H1 (cell line): ENCODE measurements at regions not wholly inside any gene's neighbourhood (a gene's known extent, or its start where the extent isn't known, plus 50 kb on each side); places are given as distances from the start of the nearest gene placed in this dataset.

Experiments used
- CTCF ChIA-PET: fragments of 300-600 bp; sonication (Branson Sonifier 250); formaldehyde crosslinking; loops from one replicate; lab custom pipeline; 2021; ENCODE audit not compliant: partially characterized antibody; lab: Charles Lee
- POLR2A ChIA-PET: fragments of 300-600 bp; sonication (Branson Sonifier 250); formaldehyde crosslinking; loops from one replicate; lab custom pipeline; 2021; ENCODE audit warnings: inconsistent platforms; ENCODE audit not compliant: partially characterized antibody; lab: Charles Lee
- DNase-seq, 2 experiments: peaks; one replicate each; pipeline versions ENCODE4 v3.0.0 to v3.0.0-alpha.2; 2010 to 2022; ENCODE audit warnings: low spot score in 2 of 2, low read depth in 1 of 2, mixed read lengths in 1 of 2
- FAIRE-seq: peaks from 2 replicates; lab custom pipeline; 2011; peaks lifted over from hg19 to GRCh38; lab: Jason Lieb, UNC
- H2AFZ ChIP-seq: 2 replicates; pipeline ENCODE4 v1.8.1; 2012; ENCODE audit warnings: low read length, inconsistent platforms
- H2AK5ac ChIP-seq: 2 replicates; pipeline ENCODE4 v1.6.1; 2013; ENCODE audit warnings: low read depth, low read length
- H2BK120ac ChIP-seq: replicated peaks from 2 replicates; pipeline ENCODE3; 2013; ENCODE audit warnings: low read depth, low read length, inconsistent platforms
- H2BK12ac ChIP-seq: 2 replicates; pipeline ENCODE4 v1.6.1; 2013; ENCODE audit warnings: low read depth, low read length
- H2BK15ac ChIP-seq: 2 replicates; pipeline ENCODE4 v1.6.1; 2013; ENCODE audit warnings: low read length
- H2BK20ac ChIP-seq: 2 replicates; pipeline ENCODE4 v1.6.1; 2013; ENCODE audit warnings: low read length
- H2BK5ac ChIP-seq: 2 replicates; pipeline ENCODE4 v1.6.1; 2013; ENCODE audit warnings: low read depth, low read length
- H3K14ac ChIP-seq: 2 replicates; pipeline ENCODE4 v1.6.1; 2013; ENCODE audit warnings: inconsistent platforms; ENCODE audit not compliant: insufficient read length
- H3K18ac ChIP-seq: 2 replicates; pipeline ENCODE4 v1.6.1; 2013; ENCODE audit warnings: low read length; ENCODE audit errors: extremely low read depth
- H3K23ac ChIP-seq: 2 replicates; pipeline ENCODE4 v1.6.1; 2013; ENCODE audit warnings: inconsistent platforms; ENCODE audit not compliant: insufficient read length
- H3K23me2 ChIP-seq: 2 replicates; pipeline ENCODE4 v1.6.1; 2013; ENCODE audit warnings: low read depth, low read length
- H3K27ac ChIP-seq: 2 replicates; pipeline ENCODE4 v1.6.1; 2011; ENCODE audit warnings: low read depth, low read length, inconsistent platforms
- H3K27me3 ChIP-seq, 4 experiments: replicated peaks in 1 of 4; 1 replicate in 1 of 4; 2 replicates in 3 of 4; pipeline versions ENCODE4 v1.6.1 to v1.8.1; 2011 to 2013; ENCODE audit warnings: low read length in 3 of 4, mild to moderate bottlenecking in 3 of 4, inconsistent platforms in 2 of 4, mixed read lengths in 2 of 4, moderate library complexity in 1 of 4; ENCODE audit not compliant: control insufficient read depth in 3 of 4, insufficient read depth in 3 of 4; ENCODE audit errors: extremely low read depth in 1 of 4
- H3K36me3 ChIP-seq, 4 experiments: 2 replicates each; pipeline versions ENCODE4 v1.6.1 to v1.8.1; 2011 to 2013; ENCODE audit warnings: mild to moderate bottlenecking in 4 of 4, low read length in 3 of 4, moderate library complexity in 2 of 4, control low read depth in 1 of 4, inconsistent platforms in 1 of 4; ENCODE audit not compliant: insufficient read depth in 4 of 4, control insufficient read depth in 2 of 4
- H3K4ac ChIP-seq: replicated peaks from 2 replicates; pipeline ENCODE3; 2013; ENCODE audit warnings: low read length, low read depth, mixed read lengths, inconsistent platforms; ENCODE audit not compliant: insufficient read length
- H3K4me1 ChIP-seq, 4 experiments: replicated peaks in 1 of 4; 1 replicate in 1 of 4; 2 replicates in 3 of 4; pipeline versions ENCODE4 v1.6.1 to v1.8.1; 2011 to 2013; ENCODE audit warnings: low read length in 3 of 4, inconsistent platforms in 2 of 4, mixed read lengths in 1 of 4; ENCODE audit not compliant: insufficient read depth in 4 of 4, control insufficient read depth in 3 of 4
- H3K4me2 ChIP-seq, 2 experiments: 2 replicates each; pipeline versions ENCODE4 v1.6.1 to v1.8.1; 2011 to 2013; ENCODE audit warnings: low read depth in 2 of 2, low read length in 2 of 2, control low read depth in 1 of 2, inconsistent platforms in 1 of 2, mild to moderate bottlenecking in 1 of 2; ENCODE audit not compliant: insufficient read depth in 1 of 2
- H3K4me3 ChIP-seq, 4 experiments: fragments of 200-600, 300-600 bp in 1 of 4; sonication (generic), shearing (Covaris generic), sonication (Bioruptor Twin) in 1 of 4; 2 replicates each; pipeline versions ENCODE4 v1.5.1 to v1.8.1; 2011 to 2016; ENCODE audit warnings: low read length in 4 of 4, low read depth in 3 of 4, control low read depth in 2 of 4, inconsistent platforms in 2 of 4, mild to moderate bottlenecking in 2 of 4, mixed read lengths in 1 of 4, moderate library complexity in 1 of 4; ENCODE audit not compliant: insufficient read depth in 2 of 4; ENCODE audit errors: extremely low read depth in 1 of 4
- H3K56ac ChIP-seq: replicated peaks from 2 replicates; pipeline ENCODE3; 2013; ENCODE audit warnings: low read depth, mild to moderate bottlenecking, mixed read lengths, low read length, inconsistent platforms; ENCODE audit not compliant: insufficient read length
- H3K79me1 ChIP-seq: 2 replicates; pipeline ENCODE4 v1.6.1; 2013; ENCODE audit warnings: low read depth, low read length, control low read depth
- H3K79me2 ChIP-seq, 2 experiments: 2 replicates each; pipeline versions ENCODE4 v1.6.1 to v1.8.1; 2012 to 2013; ENCODE audit warnings: low read length in 2 of 2, mild to moderate bottlenecking in 2 of 2, inconsistent platforms in 1 of 2; ENCODE audit not compliant: insufficient read depth in 2 of 2, control insufficient read depth in 1 of 2
- H3K9ac ChIP-seq, 4 experiments: replicated peaks in 1 of 4; 1 replicate in 1 of 4; 2 replicates in 3 of 4; pipeline versions ENCODE4 v1.6.1 to v1.8.1; 2011 to 2013; ENCODE audit warnings: low read depth in 3 of 4, low read length in 3 of 4, control low read depth in 2 of 4, mild to moderate bottlenecking in 2 of 4, moderate library complexity in 2 of 4, inconsistent platforms in 1 of 4; ENCODE audit errors: extremely low read depth in 1 of 4
- H3K9me3 ChIP-seq, 2 experiments: 2 replicates each; pipeline versions ENCODE4 v1.6.1 to v1.8.1; 2012 to 2013; ENCODE audit warnings: mild to moderate bottlenecking in 2 of 2, moderate library complexity in 2 of 2, control low read depth in 1 of 2, inconsistent platforms in 1 of 2, low read depth in 1 of 2, low read length in 1 of 2, mixed read lengths in 1 of 2; ENCODE audit not compliant: insufficient read depth in 2 of 2
- H4K20me1 ChIP-seq, 2 experiments: replicated peaks in 1 of 2; 2 replicates each; pipeline versions ENCODE3 to v1.8.1; 2011 to 2013; ENCODE audit warnings: inconsistent platforms in 2 of 2, low read length in 2 of 2, mild to moderate bottlenecking in 1 of 2; ENCODE audit not compliant: insufficient read depth in 2 of 2, control insufficient read depth in 1 of 2
- H4K5ac ChIP-seq: 2 replicates; pipeline ENCODE4 v1.6.1; 2013; ENCODE audit warnings: low read length, low read depth, mixed read lengths, inconsistent platforms; ENCODE audit not compliant: insufficient read length
- H4K8ac ChIP-seq: 2 replicates; pipeline ENCODE4 v1.8.0; 2013; ENCODE audit warnings: mild to moderate bottlenecking, moderate library complexity, low read length, inconsistent platforms; ENCODE audit not compliant: insufficient read depth; ENCODE audit errors: extremely low read depth
- H4K91ac ChIP-seq: replicated peaks from 2 replicates; pipeline ENCODE3; 2013; ENCODE audit warnings: low read length, mixed read lengths, inconsistent platforms; ENCODE audit not compliant: insufficient read length
- BRCA1 ChIP-seq: IDR thresholded peaks from 2 replicates; pipeline ENCODE4 v1.6.1; 2012; ENCODE audit warnings: low read depth, low read length, improper control_type of control experiment
- CBX8 ChIP-seq: fragments of 300-800, 300-1000 bp; sonication (generic); IDR thresholded peaks from 2 replicates; pipeline ENCODE4 v1.7.1; 2016; ENCODE audit warnings: low read depth, low read length, borderline replicate concordance
- CREB1 ChIP-seq: IDR thresholded peaks from 2 replicates; pipeline ENCODE4 v1.6.1; 2012; ENCODE audit warnings: inconsistent platforms
- CTBP2 ChIP-seq: IDR thresholded peaks from 2 replicates; pipeline ENCODE4 v1.7.0; 2011; ENCODE audit warnings: borderline replicate concordance, mild to moderate bottlenecking, moderate library complexity, mixed read lengths, low read length; ENCODE audit not compliant: insufficient read depth, insufficient read length
- EGR1 ChIP-seq: IDR thresholded peaks from 2 replicates; pipeline ENCODE4 v1.6.1; 2011; ENCODE audit warnings: low read depth, low read length, borderline replicate concordance
- NRF1 ChIP-seq: IDR thresholded peaks from 2 replicates; pipeline ENCODE4 v1.6.1; 2011; ENCODE audit warnings: mild to moderate bottlenecking, low read depth, low read length, improper control_type of control experiment
- PHF8 ChIP-seq: fragments of 200-600 bp; sonication (generic); conservative IDR thresholded peaks from 2 replicates; pipeline ENCODE4 v1.7.1; 2012; ENCODE audit warnings: low read depth, mild to moderate bottlenecking, inconsistent platforms, low read length, moderate library complexity
- POLR2AphosphoS5 ChIP-seq: IDR thresholded peaks from 2 replicates; pipeline ENCODE4 v1.6.1; 2011; ENCODE audit warnings: low read depth, low read length
- RBBP5 ChIP-seq: IDR thresholded peaks from 2 replicates; pipeline ENCODE4 v1.7.1; 2012; ENCODE audit warnings: low read depth, mild to moderate bottlenecking, inconsistent platforms, low read length, moderate library complexity, borderline replicate concordance
- RXRA ChIP-seq: IDR thresholded peaks from 2 replicates; pipeline ENCODE4 v1.6.1; 2011; ENCODE audit warnings: low read depth, mild to moderate bottlenecking, low read length, moderate library complexity; ENCODE audit not compliant: insufficient read depth
- SAP30 ChIP-seq: fragments of 300-600 bp; sonication (generic); IDR thresholded peaks from 2 replicates; pipeline ENCODE4 v1.7.1; 2012; ENCODE audit warnings: low read length, moderate library complexity, mild to moderate bottlenecking, inconsistent platforms; ENCODE audit not compliant: insufficient read depth, insufficient replicate concordance
- SIRT6 ChIP-seq: IDR thresholded peaks from one replicate; pipeline ENCODE4 v1.7.1; 2012; ENCODE audit warnings: low read length, inconsistent platforms
- SP2 ChIP-seq: IDR thresholded peaks from 2 replicates; pipeline ENCODE4 v1.6.1; 2012; ENCODE audit warnings: mild to moderate bottlenecking, low read length, inconsistent platforms
- TEAD4 ChIP-seq: IDR thresholded peaks from 2 replicates; pipeline ENCODE4 v1.6.1; 2012; ENCODE audit warnings: low read depth, low read length, inconsistent platforms, mixed read lengths
- ZNF274 ChIP-seq: IDR thresholded peaks from 2 replicates; pipeline ENCODE4 v1.7.0; 2012; ENCODE audit warnings: low read length, borderline replicate concordance; ENCODE audit errors: extremely low read depth
- WGBS, 2 experiments: shearing (Covaris generic) in 1 of 2; methylation state at CpG; one replicate each; pipeline versions ENCODE4 v1.1.6 to v1.1.7; 2013 to 2015; ENCODE audit warnings: low lambda C conversion rate in 2 of 2, mixed read lengths in 2 of 2, inconsistent platforms in 1 of 2, low coverage in 1 of 2, missing lambda C conversion rate in 1 of 2; ENCODE audit not compliant: insufficient replicate concordance in 2 of 2, insufficient coverage in 1 of 2, insufficient read length in 1 of 2; ENCODE audit errors: extremely low coverage in 1 of 2, missing lambda C conversion rate in 1 of 2; 5-methylcytosine and 5-hydroxymethylcytosine counted together
- TF ChIP-seq, protein P1 (sequence below): IDR thresholded peaks from 2 replicates; pipeline ENCODE4 v1.6.1; 2012; ENCODE audit warnings: inconsistent platforms

DNA sequence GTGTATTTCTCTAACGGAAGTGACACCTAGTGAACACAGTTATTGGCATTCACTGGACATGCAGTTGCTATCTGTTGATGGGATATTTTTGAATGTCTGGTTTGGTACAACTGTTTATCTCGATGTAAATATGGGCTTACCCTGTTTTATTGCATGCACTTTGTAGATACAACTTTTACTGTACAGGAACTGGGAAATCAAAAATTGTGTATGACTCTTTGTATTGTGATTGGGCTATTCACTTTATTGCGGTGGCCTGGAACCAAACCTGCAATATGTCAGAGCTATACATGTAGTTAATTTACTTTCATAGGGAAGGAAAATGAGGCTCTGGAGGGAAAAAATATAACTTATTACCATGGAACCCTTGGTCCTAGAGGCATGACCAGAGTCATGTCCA lies 380.7 kb upstream of the KIRREL3 start:
- no peak for DNase-seq
- H2AFZ ChIP-seq, result no peak overlapping the region
- H2BK20ac ChIP-seq, result no peak overlapping the region
- H2BK12ac ChIP-seq, result no peak overlapping the region
- H3K9me3 ChIP-seq, result no peaks in the 10 kb centered on the region
- no peaks in the 10 kb centered on the region for H3K23me2 ChIP-seq
- no peak overlapping the region for H3K23ac ChIP-seq
- no peak overlapping the region for H2BK5ac ChIP-seq
- no peak overlapping the region for H3K4me3 ChIP-seq
- no peak overlapping the region for H3K27ac ChIP-seq
- no peak overlapping the region for H4K91ac ChIP-seq
- no peak overlapping the region for H4K5ac ChIP-seq
- no peak overlapping the region for H3K14ac ChIP-seq
- CTCF ChIA-PET, result interaction anchor here (0.6 to 1.5 kb wide), 4 partner anchors 90 to 807 kb away, joined by 3 to 6 read pairs (median 3); no protein-coding TSS in a partner anchor
- H3K79me2 ChIP-seq, result no peaks in the 10 kb centered on the region
- no peaks in the 10 kb centered on the region for H3K79me1 ChIP-seq
- POLR2A ChIA-PET, result no interaction called here
- H2AK5ac ChIP-seq, result no peak overlapping the region
- H3K4me1 ChIP-seq, result no peaks in the 10 kb centered on the region
- H2BK120ac ChIP-seq, result no peak overlapping the region
- H3K56ac ChIP-seq, result no peak overlapping the region
- no peaks in the 10 kb centered on the region for H4K20me1 ChIP-seq
- H3K36me3 ChIP-seq, result no peaks in the 10 kb centered on the region
- no peak overlapping the region for H4K8ac ChIP-seq
- no peaks in the 10 kb centered on the region for H3K27me3 ChIP-seq
- FAIRE-seq, result no peak
- no peak overlapping the region for H3K4ac ChIP-seq
- H3K9ac ChIP-seq, result no peak overlapping the region
- H2BK15ac ChIP-seq, result no peak overlapping the region
- no peak overlapping the region for H3K18ac ChIP-seq
- 92% methylated on average over 3 of the region's 3 CpGs; no CpG with 5 or more reads in 1 of the 2 experiments for WGBS, 2 experiments
- no peak overlapping the region for H3K4me2 ChIP-seq
- no peak for TF ChIP-seq RXRA
- TF ChIP-seq TEAD4, result no peak
- TF ChIP-seq RBBP5, result no peak
- no peak for TF ChIP-seq CREB1
- TF ChIP-seq ZNF274, result no peak
- no peak for TF ChIP-seq SP2
- no peak for TF ChIP-seq SAP30
- no peak for TF ChIP-seq CBX8
- no peak for TF ChIP-seq NRF1
- TF ChIP-seq POLR2AphosphoS5, result no peak
- TF ChIP-seq EGR1, result no peak
- TF ChIP-seq SIRT6, result no peak
- TF ChIP-seq CTBP2, result no peak
- no peak for TF ChIP-seq BRCA1
- TF ChIP-seq, protein P1, sequence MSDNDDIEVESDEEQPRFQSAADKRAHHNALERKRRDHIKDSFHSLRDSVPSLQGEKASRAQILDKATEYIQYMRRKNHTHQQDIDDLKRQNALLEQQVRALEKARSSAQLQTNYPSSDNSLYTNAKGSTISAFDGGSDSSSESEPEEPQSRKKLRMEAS, result no peak
- no peak for TF ChIP-seq PHF8
